Urinary bladder (tissue), 3 donors: ENCODE measurements at regions not wholly inside any gene's neighbourhood (a gene's known extent, or its start where the extent isn't known, plus 50 kb on each side); places are given as distances from the start of the nearest gene placed in this dataset.

Experiments
- DNase-seq: peaks from one replicate; pipeline ENCODE4 v3.0.0-alpha.2; 2015; ENCODE audit errors: extremely low spot score
- H3K27ac ChIP-seq: one replicate; pipeline ENCODE4 v1.5.1; 2013; ENCODE audit warnings: low read depth, mild to moderate bottlenecking, moderate library complexity
- H3K36me3 ChIP-seq: one replicate; pipeline ENCODE4 v1.6.1; 2013; ENCODE audit warnings: mild to moderate bottlenecking, moderate library complexity; ENCODE audit not compliant: insufficient read depth
- H3K4me1 ChIP-seq: one replicate; pipeline ENCODE4 v1.6.1; 2013; ENCODE audit warnings: mild to moderate bottlenecking, moderate library complexity; ENCODE audit not compliant: insufficient read depth
- H3K4me3 ChIP-seq: one replicate; pipeline ENCODE4 v1.5.1; 2013; ENCODE audit warnings: low read depth, low read length
- WGBS: extraction: QIAGEN DNeasy Blood & Tissue Kit; methylation state at CpG from one replicate; pipeline ENCODE4 v1.1.7; 2013; 5-methylcytosine and 5-hydroxymethylcytosine counted together
- donor health status: healthy with polysubstance abuse.
- donor health status: healthy.

DNA sequence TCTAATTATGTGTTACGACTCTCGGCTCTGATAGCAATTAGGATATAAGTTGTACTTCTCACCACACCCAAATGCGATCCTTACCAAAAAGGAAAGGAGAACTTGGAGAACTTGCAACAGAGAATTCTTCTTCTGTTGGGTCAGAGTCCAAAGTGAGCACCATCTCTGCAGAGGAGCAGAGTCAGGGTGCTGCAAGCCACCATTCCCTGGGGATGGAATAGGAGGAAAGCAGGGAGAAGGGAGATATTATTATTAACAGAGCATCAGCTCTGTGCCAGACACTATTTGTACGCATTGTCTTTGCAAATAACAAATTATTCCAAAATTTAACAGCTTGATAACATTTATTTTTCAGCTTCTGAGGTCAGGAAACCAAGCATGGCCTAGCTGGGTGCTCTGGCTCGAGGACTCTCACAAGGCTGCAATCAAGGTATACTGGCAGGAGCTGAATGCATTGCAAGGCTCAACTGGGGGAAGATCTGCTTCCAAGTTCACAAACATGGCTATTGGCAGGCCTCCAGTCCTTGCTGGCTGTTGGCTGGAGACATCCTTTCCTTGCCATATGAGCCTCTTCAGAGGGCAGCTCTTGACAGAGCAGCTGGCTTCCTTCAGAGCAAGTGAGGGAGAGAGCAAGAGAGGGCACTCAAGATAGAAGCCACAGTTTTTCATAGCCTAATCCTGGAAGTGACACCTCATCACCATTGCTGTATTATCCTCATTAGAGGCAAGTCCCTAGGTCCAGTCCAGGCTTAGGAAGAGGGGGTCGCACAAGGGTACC is 296.2 kb upstream of the CDH5 start:
- DNase-seq, result peak; percentile 69
- Histone ChIP-seq H3K4me1 (no peaks in the 10 kb centered on the region), H3K27ac (no peak overlapping the region), H3K36me3 (no peaks in the 10 kb centered on the region), H3K4me3 (no peak overlapping the region)
- 51% methylated on average over 6 of the region's 6 CpGs for WGBS

DNA sequence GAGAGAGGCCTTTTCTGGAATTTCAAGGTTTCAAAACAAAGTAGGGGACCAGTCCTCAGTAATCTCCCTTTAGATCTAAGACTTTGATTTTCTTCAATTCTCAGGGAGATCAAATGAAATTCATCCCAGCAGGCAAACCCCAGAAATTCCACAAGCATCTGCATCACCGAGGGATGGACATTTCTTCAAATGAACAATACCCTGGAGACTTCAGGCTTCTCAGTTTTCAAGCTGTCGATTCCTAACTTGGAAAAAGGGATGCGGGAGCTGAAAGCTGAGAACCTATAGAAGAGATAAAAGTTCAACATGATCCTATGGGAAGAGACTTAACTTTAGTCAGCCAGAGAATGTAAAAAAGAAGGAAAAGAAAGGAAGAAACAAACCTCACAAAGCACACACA is 296.9 kb upstream of the CDH5 start:
- H3K36me3 ChIP-seq, result no peaks in the 10 kb centered on the region
- no peak overlapping the region for H3K4me3 ChIP-seq
- DNase-seq, result no peak
- 76% methylated on average over 3 of the region's 3 CpGs for WGBS
- H3K27ac ChIP-seq, result no peak overlapping the region
- no peaks in the 10 kb centered on the region for H3K4me1 ChIP-seq

DNA sequence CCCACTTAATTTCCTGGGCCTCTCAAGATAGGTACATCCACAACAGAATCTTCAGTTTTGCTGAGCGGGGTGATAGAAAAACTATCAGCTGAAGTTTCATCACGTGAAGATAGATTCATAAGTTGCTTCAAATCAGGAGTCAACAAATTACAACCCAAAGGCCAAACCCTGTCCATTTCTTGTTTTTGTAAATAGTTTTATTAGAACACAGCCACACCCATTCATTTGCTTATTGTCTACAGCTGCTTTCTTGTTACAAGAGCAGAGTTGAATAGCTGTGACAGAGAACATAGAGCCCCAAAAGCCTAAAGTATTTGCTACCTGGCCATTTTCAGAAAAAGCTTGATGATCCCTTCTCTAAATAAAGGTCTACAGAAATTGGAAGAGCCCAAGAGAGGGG is 300.1 kb upstream of the CDH5 start:
- H3K4me1 ChIP-seq, result no peaks in the 10 kb centered on the region
- no peak for DNase-seq
- H3K27ac ChIP-seq, result no peak overlapping the region
- WGBS, result 87% methylated on average over 2 of the region's 2 CpGs
- H3K36me3 ChIP-seq, result no peaks in the 10 kb centered on the region
- H3K4me3 ChIP-seq, result no peak overlapping the region

DNA sequence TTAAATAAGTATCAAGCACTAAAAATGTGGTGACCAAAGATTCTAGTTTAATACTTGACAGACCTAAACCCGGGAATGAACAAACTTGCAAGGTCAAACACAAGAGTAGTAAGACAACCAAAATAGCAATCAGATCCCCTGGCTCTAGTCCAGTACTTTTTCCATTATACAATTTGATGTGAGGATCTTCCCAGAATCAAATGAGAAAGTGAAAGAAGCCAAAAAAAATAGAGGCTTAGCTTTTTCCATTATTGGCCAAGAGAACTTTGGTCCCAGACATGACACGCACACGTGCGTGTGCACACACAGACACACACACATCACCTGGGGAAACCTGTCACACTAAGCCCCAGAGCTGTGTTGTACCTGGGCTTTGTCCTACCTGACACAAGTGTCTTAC is 300.6 kb upstream of the CDH5 start:
- WGBS, result 65% methylated on average over 4 of the region's 4 CpGs

DNA sequence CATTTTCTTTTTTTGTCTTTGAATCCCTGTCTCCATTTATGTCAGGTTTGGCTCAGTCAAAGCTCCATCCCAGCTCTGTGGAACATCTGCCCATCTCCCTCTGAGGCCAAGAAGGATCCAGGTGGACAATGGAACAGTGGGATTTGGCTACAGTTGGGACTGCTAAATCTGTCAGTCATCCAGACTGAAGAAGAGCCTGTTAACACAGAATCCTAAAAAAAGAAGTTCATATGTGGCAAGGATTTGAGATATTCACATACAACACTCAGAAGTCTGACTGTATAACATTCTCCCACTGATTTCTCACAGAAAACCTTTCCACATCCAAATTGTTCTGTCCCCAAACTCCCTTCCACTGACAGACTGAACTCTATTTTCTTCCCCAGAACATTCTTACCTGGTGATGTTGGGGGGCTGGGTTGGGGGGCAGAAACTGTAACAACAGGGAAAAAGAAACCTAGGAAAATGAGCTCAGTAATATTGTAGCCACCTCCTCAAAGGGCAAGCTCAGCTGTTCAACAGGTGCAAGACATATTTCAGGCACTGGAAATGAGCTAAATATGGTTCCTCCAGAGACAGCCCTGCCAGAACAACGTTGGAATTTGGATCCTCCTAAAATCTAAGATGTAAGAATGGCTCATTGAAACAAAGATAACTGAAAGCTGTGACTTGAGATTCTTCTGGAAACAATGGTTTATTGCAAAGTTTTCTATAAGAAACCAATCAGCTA is 301.5 kb upstream of the CDH5 start:
- Histone ChIP-seq H3K27ac (no peak overlapping the region), H3K4me3 (no peak overlapping the region), H3K36me3 (no peaks in the 10 kb centered on the region), H3K4me1 (no peaks in the 10 kb centered on the region)
- WGBS, result 27% methylated on average over 1 of the region's 1 CpG
- DNase-seq, result no peak

More for the DNA sequence above, 300.6 kb upstream of the CDH5 start:
- H3K36me3 ChIP-seq, result no peaks in the 10 kb centered on the region
- DNase-seq, result no peak
- H3K4me3 ChIP-seq, result no peak overlapping the region
- no peak overlapping the region for H3K27ac ChIP-seq
- H3K4me1 ChIP-seq, result no peaks in the 10 kb centered on the region

DNA sequence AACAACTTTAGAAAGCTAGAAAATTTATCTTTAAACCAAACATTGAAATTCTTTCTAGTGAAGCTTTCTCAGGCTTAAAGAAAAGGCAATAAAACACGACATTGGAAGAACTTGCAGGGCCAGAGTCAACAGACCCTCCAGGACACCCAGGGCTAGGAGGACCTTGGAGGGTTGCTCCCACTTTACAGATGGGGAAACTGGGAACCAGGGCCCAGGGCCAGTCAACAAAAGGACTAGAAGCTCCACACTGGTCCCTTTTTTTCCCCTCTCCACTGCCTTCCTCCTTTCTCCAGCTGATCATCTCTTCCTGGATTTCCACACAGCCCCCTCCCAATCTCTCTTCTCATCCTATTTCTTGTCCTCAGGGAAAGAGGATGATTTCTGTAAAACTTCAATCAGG is 307.7 kb upstream of the CDH5 start:
- Histone ChIP-seq H3K4me3 (no peak overlapping the region), H3K36me3 (no peaks in the 10 kb centered on the region), H3K4me1 (no peaks in the 10 kb centered on the region), H3K27ac (no peak overlapping the region)
- DNase-seq, result no peak
- WGBS, result 46% methylated on average over 1 of the region's 1 CpG

DNA sequence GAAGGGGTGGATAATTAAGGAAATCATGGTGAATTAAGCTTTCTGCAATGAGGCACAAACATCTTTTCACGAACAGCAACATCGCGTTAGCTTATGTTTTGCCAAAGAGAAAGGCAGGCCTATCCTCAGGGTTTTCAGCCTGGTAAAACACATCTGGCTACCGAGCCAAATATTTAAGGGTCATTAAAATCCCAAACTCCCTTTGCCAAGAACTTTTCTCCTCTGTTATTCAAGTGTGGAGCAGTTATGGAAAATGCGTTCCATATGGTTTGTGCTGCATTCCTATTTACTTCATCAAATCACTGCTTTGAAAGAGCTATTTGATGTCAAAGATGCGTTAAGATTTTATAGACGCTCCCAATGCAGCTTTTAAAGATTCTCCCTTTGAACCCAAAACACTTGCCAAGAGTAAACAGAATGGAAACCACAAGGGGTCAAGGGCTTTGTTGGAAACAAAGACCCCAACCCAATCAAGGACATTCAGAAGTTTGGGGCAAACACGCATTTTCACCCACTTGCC is 308.3 kb upstream of the CDH5 start:
- WGBS, result 49% methylated on average over 8 of the region's 8 CpGs
- Histone ChIP-seq H3K4me3 (no peak overlapping the region), H3K4me1 (no peaks in the 10 kb centered on the region), H3K27ac (no peak overlapping the region), H3K36me3 (no peaks in the 10 kb centered on the region)
- DNase-seq, result peak; percentile 76

DNA sequence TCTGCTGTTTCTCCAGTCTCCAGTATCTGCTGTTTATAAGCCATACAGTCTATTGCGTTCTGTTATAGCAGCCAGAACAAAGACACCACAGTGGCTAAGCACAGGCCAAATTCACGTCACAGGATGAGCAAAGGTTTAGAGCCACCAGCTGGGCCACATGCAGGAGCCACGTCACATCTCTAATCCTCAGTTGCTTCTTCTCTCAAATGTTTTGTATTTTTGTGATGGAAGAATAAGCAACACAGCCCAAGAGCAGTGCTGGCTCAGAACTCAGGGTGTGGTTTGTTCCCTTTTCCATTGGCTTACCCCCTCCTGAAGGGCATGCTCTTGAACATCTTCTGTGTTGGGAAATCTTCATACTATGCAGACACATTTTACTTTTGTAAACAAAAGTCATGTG is 309.4 kb upstream of the CDH5 start:
- H3K27ac ChIP-seq, result no peak overlapping the region
- no peak for DNase-seq
- H3K4me3 ChIP-seq, result no peak overlapping the region
- no peaks in the 10 kb centered on the region for H3K4me1 ChIP-seq
- WGBS, result 63% methylated on average over 3 of the region's 3 CpGs
- H3K36me3 ChIP-seq, result no peaks in the 10 kb centered on the region

DNA sequence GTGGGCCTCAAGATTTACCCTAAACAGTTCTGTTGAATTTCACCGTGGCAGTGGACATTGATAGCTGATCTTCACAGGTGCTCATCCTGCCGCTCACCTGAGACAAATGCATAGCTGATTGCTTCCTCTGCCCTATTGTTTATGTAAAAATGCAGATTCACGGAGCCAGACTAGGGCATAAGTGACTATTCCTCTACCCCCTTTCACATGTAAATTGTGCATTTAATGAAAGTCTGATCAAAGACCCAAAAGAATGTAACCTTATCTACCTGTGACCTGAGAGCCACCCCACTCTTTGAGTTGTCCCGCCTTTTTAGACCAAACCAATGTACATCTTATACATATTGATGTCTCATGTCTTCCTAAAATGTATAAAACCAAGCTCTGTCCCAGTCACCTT is 312.4 kb upstream of the CDH5 start:
- no peaks in the 10 kb centered on the region for H3K36me3 ChIP-seq
- 91% methylated on average over 4 of the region's 4 CpGs for WGBS
- no peak for DNase-seq
- H3K27ac ChIP-seq, result no peak overlapping the region
- no peak overlapping the region for H3K4me3 ChIP-seq
- no peaks in the 10 kb centered on the region for H3K4me1 ChIP-seq

DNA sequence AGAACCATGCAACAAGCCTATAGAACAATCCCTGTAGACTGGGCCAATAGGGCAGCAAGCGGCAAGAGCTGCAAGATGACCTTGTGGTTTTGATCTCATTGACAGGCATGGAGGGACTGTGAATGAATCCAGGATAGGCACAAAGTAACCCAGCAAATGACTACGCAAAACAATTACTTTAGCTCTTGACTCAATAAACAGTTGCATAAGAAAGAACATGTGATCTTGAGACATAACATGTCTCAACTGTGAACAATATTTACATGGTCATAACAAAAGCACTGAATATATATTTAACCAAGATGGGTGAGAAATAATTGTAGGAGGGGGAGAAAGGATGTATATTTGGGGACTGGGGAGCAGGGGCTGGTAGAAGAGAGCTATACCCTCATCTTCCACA is 313.7 kb upstream of the CDH5 start:
- no peak for DNase-seq
- Histone ChIP-seq H3K4me3 (no peak overlapping the region), H3K27ac (no peak overlapping the region), H3K4me1 (no peaks in the 10 kb centered on the region), H3K36me3 (no peaks in the 10 kb centered on the region)
- 96% methylated on average over 2 of the region's 2 CpGs for WGBS

DNA sequence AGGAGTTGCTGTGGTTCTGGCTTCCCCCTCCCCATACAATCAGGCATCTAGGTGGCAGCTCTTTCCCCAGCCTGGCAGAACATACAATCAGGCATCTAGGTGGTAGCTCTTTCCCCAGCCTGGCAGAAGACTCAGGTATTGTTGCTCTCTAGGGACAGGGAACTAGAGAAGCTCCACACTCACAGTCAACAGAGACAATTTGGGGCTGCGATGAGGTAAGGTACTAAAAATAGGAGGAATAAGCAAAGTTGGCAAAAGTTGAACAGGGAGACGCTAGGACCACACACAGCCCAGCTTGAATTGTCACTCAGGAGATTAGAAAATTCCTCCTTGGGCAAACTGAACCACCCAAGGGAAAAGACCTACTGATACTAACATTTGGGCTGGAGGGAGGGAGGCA is 315.5 kb upstream of the CDH5 start:
- H3K27ac ChIP-seq, result no peak overlapping the region
- DNase-seq, result no peak
- no peaks in the 10 kb centered on the region for H3K36me3 ChIP-seq
- H3K4me1 ChIP-seq, result no peaks in the 10 kb centered on the region
- no peak overlapping the region for H3K4me3 ChIP-seq
- 63% methylated on average over 2 of the region's 2 CpGs for WGBS

DNA sequence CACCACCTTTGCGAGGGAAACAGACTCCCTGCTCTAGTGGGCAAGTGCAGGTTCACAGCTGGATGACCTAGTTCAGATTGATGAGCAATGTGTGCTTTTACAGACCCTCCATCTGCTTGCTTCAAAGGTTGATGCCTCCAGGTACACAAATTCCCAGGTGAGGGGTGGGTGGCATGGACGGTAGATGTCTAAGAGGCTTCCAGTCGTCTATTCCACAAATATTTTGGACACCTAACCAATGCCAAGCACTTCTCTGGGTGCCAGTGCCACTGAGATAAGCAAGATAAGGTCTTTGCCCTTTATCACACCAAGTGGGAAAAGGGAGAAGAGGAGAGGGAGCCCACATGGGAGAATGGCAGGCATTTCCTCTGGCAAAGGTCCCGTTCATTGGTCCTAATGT is 316.6 kb upstream of the CDH5 start:
- 89% methylated on average over 4 of the region's 4 CpGs for WGBS
- no peak for DNase-seq
- Histone ChIP-seq H3K27ac (no peak overlapping the region), H3K36me3 (no peaks in the 10 kb centered on the region), H3K4me1 (no peaks in the 10 kb centered on the region), H3K4me3 (no peak overlapping the region)

DNA sequence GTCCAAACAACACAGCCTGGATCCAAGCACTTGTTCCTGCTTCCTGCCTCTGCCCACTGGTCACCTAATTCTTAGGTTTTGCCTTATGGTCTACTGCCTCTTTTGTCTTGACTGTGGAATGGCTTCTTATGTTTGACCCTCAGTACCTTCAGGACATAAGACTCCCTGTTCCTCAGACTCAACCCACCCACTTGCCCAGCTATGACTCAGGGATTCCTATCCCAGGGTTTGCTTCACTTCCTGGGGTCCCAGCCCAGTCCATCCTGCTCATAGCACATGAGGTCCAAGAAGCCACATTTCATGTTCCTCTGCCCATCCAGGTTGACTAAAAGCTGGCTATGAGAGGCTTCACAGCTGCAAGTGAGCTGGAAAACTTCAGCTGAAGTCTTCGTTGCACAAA is 320.9 kb upstream of the CDH5 start:
- DNase-seq, result no peak
- Histone ChIP-seq H3K36me3 (no peaks in the 10 kb centered on the region), H3K4me3 (no peak overlapping the region), H3K4me1 (no peaks in the 10 kb centered on the region), H3K27ac (no peak overlapping the region)
- WGBS, result 90% methylated on average over 1 of the region's 1 CpG

DNA sequence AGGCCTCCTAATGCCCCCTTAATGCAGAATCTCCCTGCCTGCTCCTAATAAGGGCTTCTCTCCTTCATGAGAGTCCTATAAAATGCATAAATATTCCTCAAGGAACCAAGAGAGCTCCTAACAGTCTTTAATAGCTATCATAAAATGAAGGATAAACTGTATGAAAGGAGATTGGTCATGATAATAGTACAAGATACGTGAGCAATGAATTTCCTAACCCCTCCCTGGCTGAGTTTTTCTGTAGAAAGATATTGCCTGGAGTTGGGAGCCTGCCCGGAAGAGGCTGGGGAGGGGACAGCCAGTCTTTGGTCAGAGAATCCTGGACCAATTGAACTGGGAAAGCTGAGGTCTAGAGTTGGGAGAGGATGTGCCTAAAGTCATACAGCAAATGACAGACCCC is 321.9 kb upstream of the CDH5 start:
- H3K4me3 ChIP-seq, result no peak overlapping the region
- no peaks in the 10 kb centered on the region for H3K36me3 ChIP-seq
- no peak overlapping the region for H3K27ac ChIP-seq
- no peaks in the 10 kb centered on the region for H3K4me1 ChIP-seq
- 32% methylated on average over 2 of the region's 2 CpGs for WGBS
- DNase-seq, result no peak
